GM19467 (cell line): ENCODE measurements at regions not wholly inside any gene's neighbourhood (a gene's known extent, or its start where the extent isn't known, plus 50 kb on each side); places are given as distances from the start of the nearest gene placed in this dataset.

Source experiments
- ATAC-seq: cut with Tn5 transposase; IDR thresholded peaks from one replicate; pipeline ENCODE4 v1.9.1; 2021; ENCODE audit warnings: mild to moderate bottlenecking, moderate library complexity; ENCODE audit not compliant: unreplicated experiment

DNA sequence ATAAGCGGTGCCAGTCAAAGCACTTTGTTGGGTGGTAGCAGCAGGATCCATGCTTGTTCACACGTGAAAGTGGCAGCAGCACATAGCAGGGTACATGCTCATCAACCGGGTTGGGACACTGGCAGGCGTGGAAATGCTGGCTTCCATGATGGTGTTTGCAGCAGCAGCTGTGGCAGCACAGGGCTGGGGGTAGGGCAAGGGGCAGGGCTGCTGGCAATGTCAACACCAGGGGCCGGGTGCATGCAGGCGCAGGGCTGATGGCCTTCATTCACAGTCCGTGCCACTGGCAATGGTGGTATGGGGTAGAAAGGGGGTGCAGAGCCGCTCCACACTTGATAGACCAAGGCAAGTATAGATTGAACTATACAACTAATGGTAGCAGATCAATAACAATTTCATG is 374.7 kb upstream of the FAM241A start:
- no peak for ATAC-seq

DNA sequence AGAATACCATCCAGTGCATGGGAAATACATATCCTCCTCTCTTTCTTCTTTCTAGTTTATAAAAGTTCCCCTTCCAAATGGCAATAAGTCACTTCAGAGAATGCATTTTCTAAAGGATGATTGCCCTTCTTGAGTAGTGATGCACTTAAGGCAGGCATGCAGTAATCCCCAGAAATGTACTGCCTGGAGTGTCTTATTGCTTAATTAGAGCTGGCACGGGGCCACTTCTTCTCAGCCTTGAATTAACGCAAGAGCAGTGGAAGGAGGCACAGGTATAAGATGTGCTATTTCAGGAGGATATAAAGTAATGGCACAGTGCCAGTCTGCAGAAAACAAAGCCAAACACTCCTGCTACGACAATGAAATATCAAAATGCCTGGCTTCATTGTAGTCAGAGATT is 371.4 kb upstream of the FAM241A start:
- no peak for ATAC-seq

DNA sequence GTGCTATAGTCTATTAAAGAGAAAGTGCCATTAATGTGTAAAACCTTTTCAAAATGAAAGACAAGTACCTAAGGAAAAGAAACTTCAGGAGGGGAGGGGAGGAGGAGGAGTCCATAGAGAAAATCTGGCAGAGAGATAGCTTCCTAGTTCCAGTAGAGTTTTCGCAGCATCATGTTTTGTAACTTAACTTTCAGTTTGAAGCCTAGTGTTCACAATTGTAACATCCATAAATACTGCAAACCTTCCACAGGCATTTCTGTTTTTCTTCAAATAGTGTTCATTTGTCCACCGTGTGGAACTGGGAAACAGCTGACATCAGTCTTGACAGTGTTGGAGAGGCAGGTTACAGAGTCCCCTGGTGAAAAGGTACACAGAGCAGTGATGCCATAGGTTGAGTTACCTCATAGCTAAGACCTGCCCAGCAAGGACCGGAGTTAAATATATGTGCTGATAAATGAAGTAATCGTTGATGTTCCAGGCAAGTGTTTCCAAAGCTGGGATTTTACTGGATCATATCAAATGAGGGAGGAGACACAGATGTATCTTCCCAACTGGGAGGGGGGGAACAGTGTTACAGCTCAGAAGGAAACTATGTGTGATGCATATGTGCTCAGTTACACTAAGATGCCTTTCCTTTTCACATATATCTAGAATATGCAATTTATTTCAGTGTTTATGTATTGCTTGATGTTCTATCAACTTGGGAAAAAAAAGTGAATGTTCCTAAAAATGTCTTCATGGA is 369.5 kb upstream of the FAM241A start:
- no peak for ATAC-seq

DNA sequence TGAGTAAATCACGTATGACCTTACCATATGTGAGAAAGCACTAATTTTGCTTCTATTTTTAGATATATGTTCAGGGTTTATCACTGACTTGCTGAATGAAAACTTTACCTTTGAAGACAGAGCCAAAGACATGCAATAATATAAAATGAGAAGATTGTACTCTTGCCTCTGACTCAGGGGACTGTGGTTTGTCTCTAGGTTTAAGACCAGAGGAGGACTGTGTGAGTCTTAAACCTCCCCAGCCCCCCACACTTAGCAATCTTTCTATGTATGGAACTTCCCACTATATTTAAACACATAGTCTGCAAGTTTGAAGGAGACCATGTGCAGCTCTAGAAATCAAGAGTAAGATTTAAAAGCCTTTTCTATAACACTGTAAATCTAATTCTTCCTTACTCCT is 368.7 kb upstream of the FAM241A start:
- no peak for ATAC-seq

DNA sequence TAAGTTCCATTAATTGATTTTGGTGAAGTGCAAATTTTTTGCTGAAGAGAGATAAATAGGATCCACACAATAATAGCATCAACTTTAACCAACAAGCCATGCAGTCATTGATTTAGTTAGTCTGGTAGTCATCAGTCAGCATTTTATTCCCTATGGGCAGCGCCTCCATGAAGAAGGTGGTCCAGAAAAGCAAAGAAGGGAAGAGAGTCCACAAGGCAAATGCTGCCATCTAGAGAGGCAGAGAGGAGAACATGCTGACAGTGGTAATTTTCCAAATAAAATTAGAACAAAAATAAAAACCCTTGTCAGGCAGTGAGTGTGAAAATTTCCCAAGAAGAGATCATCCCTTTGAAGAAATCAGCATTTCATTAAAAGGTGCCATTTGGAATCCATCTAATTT is 366.7 kb upstream of the FAM241A start:
- no peak for ATAC-seq

DNA sequence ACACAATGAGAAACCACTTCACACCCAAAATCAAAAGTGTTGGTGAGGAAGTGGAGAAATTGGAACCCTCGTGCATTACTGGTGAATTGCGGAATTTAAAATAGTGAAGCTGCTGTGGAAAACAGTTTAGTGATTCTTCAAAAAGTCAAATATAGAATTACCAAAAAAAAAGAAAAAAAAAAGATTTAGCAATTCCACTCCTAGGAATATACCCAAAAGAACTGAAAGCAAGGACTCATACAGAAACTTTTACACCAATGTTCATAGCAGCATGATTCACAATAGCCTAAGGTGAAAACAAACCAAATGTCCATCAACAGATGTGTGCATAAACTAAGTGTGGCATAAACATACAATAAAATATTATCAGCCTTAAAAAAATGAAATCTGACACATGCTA is 364.3 kb upstream of the FAM241A start:
- no peak for ATAC-seq

DNA sequence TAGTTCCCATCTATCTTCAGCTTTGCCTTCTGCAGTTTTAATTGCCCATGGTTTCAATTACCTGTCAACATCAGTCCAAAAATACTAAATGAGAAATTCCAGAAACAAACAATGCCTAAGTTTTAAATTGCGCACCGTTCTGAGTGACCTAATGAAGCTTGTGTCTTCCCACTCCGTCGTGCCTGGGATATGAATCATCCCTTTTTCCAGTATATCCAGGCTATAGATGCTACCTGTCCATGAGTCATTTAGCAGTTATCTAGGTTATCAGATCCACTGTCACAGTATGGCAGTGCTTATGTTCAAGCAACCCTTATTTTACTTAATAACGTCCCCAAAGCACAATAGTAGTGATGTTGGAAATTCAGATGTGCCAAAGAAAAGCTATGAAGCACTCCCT is 363.6 kb upstream of the FAM241A start:
- no peak for ATAC-seq

DNA sequence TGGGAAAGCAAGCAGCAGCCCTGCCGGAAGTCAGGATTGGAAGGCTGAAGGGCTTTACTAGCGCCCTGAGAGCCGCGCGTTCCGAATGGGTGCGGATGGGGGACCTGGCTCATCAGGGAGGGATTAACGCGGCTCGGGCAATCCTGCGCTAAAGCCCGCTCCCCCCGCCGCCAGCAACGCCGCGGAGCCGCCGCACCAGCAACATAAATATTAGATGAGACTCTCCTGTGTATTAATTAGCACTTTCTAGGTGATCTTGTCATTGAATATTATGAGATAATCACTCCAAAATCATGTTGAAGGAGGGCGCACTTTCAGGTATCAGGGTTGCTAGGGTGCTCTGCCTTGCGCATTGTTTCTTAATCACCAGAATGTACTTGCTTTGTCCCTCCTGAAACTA is 357.2 kb upstream of the FAM241A start:
- no peak for ATAC-seq

DNA sequence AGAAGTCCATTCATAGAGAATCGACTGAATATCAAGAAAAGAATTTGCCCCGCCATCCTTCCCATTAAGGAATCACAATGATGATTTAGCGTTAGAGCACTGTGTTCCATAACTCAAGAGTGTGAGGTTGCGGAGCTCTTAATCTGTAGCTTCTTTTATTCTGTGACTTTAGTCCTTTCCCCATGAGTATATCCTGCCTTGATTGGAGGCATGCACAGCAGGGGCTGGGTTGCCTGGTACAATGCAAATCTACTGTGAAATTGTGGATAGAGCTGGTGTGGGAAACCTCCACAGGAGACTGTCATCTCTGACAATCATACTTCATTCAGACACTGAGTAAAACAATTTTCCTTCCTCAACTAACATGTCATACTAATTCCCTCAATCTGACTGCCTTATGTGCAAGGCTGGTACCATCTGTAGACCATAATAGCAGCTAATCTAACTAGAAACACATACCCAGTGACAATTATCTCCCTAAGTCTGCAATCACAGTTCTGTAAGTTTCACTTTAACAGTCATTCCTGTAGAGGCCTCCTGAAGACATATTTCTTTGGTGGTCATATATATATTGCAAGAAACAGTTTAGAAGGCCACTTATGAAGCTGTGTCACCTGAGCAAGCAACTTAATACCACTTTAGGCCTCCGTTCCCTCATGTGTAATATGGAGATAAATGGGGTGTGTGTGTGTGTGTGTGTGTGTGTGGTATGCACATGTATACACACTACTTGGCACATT is 355.2 kb upstream of the FAM241A start:
- no peak for ATAC-seq

DNA sequence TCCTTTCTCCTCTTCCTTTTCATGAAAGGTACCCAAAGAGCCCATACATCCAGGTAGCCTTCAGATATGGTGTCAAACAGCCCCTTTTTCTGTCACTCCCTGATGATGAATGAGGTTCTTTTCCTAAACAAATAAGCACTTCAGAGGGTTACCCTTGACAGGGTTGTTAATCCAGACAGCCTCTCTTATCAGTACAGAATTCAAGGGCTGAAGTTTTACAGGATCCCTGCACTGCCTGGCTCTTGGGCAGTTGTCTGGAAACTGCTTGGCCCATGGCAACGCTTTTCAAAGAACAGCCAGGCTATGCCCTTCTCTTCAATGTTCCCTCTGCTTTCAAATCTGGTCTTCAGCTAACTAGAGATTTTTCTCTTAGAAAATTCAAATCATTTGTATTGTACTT is 352.6 kb upstream of the FAM241A start:
- no peak for ATAC-seq

DNA sequence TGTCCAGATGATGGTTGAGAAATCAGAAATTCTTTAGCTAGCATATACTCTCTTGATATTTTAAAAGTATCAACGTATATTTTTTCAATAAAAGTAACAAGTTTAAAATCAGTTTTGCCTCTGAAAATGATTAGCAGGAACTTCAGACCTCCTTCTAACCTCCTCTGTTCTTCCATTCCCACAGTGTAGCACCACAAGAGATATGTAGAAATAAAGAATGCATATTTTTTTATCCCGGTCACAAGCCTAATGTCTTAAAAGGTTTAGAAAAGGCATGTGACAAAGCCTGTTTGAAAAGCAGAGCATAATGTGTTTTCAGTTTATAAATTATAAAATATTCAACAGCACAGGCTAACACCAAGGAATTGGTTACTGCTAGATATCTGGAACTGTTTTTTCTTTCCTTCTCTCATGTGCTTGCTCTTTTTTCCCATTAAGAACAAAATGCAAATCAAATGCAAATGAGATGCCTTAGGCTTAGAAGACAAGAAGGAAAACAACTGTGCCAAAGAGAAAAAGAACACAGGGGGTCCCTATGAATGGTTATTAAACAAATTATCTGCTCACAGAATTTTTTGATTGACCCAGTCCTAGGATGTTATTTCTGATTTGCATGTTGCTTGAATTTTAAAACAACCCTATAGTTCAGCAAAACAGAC is 351.7 kb upstream of the FAM241A start:
- no peak for ATAC-seq

DNA sequence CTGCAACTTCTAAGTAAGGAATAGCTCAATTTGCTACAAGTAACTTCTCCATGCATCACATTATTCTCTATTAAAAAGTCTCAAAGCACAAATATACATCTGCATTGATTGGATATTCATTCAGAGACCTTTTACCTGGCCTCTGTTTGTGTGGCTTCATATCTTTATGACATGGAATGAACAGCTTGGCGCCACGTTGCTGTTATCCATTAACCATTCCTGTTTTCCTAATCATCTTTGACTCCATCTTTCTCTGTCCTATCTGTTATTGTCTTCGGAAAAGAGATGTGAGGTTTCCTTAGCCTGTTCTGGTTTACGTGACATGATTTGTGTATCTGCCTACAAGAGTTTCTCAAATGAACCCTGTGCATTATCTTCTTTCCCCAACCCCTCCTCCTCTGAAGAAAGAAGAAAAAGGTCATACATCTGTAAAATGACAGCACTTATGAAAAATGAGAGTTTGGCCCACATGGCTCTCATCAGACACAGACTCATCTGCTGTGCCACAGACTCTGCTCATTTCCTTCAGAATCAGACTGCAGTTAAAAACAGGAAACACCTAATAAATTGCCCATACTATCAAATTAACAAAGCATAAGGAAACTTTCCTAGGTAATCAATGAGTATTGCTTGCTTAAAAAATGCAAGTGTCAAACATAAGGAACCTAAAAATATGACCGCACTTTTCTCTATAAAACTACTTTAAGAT is 347.6 kb upstream of the FAM241A start:
- no peak for ATAC-seq

DNA sequence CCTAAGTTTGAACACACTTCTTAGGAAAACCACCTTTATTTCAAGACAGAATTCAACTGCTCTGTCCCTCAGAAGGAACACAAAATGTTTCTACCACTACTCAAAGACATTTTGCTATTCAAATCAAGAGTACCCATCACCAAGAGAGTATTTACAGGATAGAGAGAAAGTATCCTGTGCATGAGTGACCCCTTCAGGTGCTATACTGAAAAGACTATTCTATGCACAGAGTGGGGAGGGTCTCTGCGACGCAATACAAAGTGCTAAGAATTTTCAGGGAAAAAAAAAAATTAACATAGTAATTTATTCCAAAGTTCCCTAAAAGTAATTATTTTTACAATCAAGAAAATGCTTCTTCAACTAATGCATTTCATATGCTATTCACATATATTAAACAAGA is 346.4 kb upstream of the FAM241A start:
- no peak for ATAC-seq

DNA sequence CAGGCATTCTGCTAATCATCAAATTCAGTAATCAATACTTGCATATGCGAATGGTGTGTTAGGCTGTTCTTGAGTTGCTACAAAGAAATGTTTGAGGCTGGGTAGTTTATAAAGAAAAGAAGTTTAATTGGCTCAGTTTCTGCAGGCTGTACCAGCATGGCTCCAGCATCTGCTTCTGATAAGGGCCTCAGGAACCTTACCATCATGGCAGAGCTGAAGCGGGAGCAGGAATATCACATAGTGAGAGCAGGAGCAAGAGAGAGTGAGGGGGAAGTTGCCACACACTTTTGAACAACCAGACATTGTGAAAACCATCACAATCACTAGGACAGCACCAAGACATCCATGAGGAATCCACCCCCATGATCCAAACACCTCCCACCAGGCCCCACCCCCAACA is 344.7 kb upstream of the FAM241A start:
- no peak for ATAC-seq

DNA sequence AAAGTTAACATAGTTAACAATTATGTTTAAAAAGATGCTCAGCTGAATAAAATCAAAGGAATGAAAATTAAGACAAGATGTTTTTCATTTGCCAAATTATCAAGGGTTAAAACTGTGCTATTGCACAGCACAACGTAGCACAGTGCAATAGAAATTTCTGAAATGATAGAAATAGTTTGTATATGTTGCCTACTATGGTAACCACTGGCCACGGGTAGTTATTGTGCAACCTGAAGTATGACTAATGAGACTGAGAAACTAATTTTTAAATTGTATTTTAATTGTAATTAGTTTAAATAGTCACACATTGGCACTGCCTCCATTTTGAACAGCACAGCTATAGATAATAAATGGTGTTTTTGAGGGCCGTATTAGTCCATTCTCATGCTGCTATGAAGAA is 343.1 kb upstream of the FAM241A start:
- ATAC-seq = no peak

DNA sequence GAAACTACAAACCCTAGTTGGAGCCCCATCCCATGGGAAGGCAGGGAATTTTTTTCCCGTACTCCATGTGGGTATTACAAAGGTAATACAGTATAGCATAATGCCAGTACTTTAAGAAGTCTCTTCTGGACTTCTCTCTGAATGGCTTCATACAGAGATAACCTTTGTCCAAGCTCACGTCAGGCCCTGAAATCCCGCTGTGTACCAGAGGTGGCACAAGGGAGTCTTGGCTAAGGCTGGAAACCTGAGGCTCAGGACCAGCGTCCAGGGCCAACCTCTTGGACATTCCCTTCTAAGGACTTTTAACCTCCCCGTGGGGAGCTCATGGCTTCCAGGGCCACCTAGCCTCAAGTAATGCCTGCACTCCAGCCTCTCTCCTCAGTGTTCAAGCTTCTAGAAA is 338.9 kb upstream of the FAM241A start:
- ATAC-seq = no peak

DNA sequence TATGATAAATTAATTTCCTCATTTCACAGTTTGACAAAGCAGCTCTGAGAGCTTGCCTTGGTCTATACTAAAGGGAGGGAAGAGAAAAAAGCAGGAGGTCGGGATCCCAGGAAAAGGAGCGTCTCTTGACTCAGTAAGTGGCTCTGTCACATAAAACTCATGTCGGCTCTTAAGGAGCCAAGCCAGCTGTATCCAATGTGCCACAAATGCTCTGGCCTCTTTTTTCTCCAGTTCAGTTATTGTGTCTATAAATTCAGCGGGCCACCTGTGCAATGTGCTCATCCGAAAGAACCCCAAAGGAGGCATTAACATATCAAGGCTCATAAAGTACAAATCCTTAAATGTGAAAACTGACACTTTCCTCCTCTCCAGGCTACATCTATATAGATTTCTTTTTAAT is 337.7 kb upstream of the FAM241A start:
- no peak for ATAC-seq

DNA sequence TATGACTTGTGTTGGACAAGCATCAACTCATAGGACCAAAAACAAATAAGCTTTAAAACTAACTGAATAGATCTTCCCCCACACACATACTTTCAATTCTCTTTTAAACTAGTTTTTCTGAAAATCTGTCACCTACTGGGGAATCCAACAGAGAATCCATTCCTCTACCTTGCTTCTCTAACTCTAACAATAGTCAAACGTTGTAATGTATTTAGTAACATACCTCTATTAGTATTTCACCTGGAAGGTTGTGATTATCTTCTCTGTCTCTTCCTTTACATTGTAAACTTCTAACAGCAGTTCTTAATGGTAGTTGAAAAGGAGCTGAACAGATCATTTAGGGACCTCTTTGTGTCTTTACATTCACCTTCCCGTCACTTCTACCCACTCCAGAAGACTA is 337.1 kb upstream of the FAM241A start:
- no peak for ATAC-seq

DNA sequence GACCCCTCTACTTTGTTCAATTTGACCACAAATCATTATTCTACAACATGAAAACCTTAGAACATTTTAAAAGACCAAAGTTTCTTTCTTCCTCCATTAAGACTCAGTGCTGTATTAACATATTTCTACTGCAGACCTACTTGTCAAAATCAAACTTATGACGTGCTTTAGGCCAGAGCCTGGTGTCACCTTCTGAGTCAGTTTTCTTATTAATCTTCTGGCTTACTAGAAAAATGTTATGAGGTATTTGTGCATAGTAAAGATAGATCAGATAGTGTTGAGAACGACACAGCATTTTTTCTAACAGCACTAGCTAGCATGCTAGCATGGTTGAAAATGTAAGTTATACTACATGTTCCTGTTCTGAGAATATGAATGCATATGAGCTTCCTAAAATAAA is 333.6 kb upstream of the FAM241A start:
- no peak for ATAC-seq

DNA sequence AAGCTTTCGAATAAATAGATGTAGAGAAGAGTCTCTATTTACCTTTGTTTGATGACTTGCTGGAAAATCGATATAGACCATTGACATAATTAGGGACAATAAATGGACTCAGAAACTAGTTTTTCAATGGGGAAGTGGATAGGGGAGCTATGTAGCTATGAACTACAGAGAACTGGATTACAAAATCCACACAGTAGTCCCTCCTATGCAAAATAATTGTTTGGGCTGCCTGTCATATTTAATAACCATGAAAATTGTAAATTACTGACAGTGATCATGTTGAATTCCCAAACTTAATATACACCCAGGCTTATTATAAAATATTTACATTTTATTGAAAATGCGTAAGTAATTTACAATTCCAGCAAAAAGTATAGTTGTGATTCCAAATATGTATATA is 333.1 kb upstream of the FAM241A start:
- no peak for ATAC-seq

DNA sequence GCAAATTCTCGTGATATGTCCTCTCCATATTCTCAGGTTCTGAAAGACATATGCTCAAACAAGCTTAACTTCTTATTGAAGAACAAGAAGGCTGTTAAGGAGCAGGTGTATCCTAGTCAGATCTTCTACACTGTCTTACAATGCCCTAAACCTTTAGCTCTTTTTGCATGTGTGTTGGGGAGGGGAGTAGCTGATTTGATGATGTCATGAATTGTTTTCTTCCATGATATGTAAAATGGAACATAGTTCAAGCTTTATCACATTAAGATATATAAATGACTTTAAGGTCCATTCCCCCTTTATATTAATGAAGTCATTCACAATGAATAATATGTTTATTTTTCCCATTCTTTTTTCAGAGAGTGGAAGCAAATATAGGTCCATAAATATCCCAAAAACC is 332.5 kb upstream of the FAM241A start:
- no peak for ATAC-seq
